Renal pelvis (tissue), 1 donor: ENCODE measurements at regions not wholly inside any gene's neighbourhood (a gene's known extent, or its start where the extent isn't known, plus 50 kb on each side); places are given as distances from the start of the nearest gene placed in this dataset.
"Not testable (repeated sequence)": the region's sequence is repeated elsewhere in the genome, so short reads cannot be mapped to it uniquely, and the experiment has no call there.

Source experiments
- DNase-seq: peaks from one replicate; pipeline ENCODE4 v3.0.0-alpha.2; 2013

GRCh38 chr10:28733245-28733644, 55.9 kb downstream of the BAMBI start:
- no peak for DNase-seq

GRCh38 chr10:28733647-28734046, 56.3 kb downstream of the BAMBI start:
- no peak for DNase-seq

- DNase-seq = no peak
Measured at GRCh38 chr10:28734938-28735759, 57.8 kb downstream of the BAMBI start.

GRCh38 chr10:28737096-28737495, 59.8 kb downstream of the BAMBI start:
- DNase-seq = no peak

- DNase-seq = no peak
Measured at GRCh38 chr10:28738200-28738599, 60.9 kb downstream of the BAMBI start.

- DNase-seq = no peak
Measured at GRCh38 chr10:28743576-28743975, 66.3 kb downstream of the BAMBI start.

GRCh38 chr10:28744069-28744768, 66.9 kb downstream of the BAMBI start:
- DNase-seq = no peak

- no peak for DNase-seq
Measured at GRCh38 chr10:28754930-28755718, 77.8 kb downstream of the BAMBI start.

- DNase-seq = no peak
Measured at GRCh38 chr10:28761084-28761846, 83.9 kb downstream of the BAMBI start.

- no peak for DNase-seq
Measured at GRCh38 chr10:28763471-28764170, 86.3 kb downstream of the BAMBI start.

GRCh38 chr10:28765641-28766040, 88.3 kb downstream of the BAMBI start:
- DNase-seq = no peak

GRCh38 chr10:28768227-28768626, 90.9 kb downstream of the BAMBI start:
- no peak for DNase-seq

- peak; percentile 58 for DNase-seq
Measured at GRCh38 chr10:28769091-28769604, 91.8 kb downstream of the BAMBI start.

GRCh38 chr10:28771580-28772090, 94.3 kb downstream of the BAMBI start:
- DNase-seq = not testable (repeated sequence)

GRCh38 chr10:28774051-28774995, 97.0 kb downstream of the BAMBI start:
- DNase-seq = no peak

- DNase-seq = no peak
Measured at GRCh38 chr10:28775773-28776172, 98.5 kb downstream of the BAMBI start.

- no peak for DNase-seq
Measured at GRCh38 chr10:28776519-28776918, 99.2 kb downstream of the BAMBI start.

GRCh38 chr10:28777911-28778310, 100.6 kb downstream of the BAMBI start:
- no peak for DNase-seq

- DNase-seq = no peak
Measured at GRCh38 chr10:28778524-28778923, 101.2 kb downstream of the BAMBI start.
